Adrenal gland (tissue), 9 donors: ENCODE measurements at regions not wholly inside any gene's neighbourhood (a gene's known extent, or its start where the extent isn't known, plus 50 kb on each side); places are given as distances from the start of the nearest gene placed in this dataset.

ENCODE experiments used
- DNase-seq, 7 donors: peaks; one replicate each; pipeline ENCODE4 v3.0.0-alpha.2; 2019 to 2020
- H3K27ac ChIP-seq, 5 donors: fragments of 200-600 bp; sonication (generic) in 4 of 5; 1 replicate in 3 of 5; 2 replicates in 2 of 5; pipeline versions ENCODE4 v1.5.1 to v1.8.0; 2016 to 2020; ENCODE audit warnings: mild to moderate bottlenecking in 1 of 5
- H3K27me3 ChIP-seq: fragments of 200-600 bp; 2 replicates; pipeline ENCODE4 v1.8.0; 2021
- H3K36me3 ChIP-seq, 2 donors: fragments of 200-600 bp; replicated peaks in 1 of 2; 1 replicate in 1 of 2; 2 replicates in 1 of 2; pipeline versions ENCODE4 v1.5.1 to v1.8.0; 2018 to 2022
- H3K4me1 ChIP-seq, 2 donors: fragments of 200-600 bp; replicated peaks in 1 of 2; 1 replicate in 1 of 2; 2 replicates in 1 of 2; pipeline versions ENCODE4 v1.5.1 to v1.8.0; 2018 to 2021
- H3K4me3 ChIP-seq, 4 donors: fragments of 200-600 bp; sonication (generic) in 3 of 4; one replicate each; pipeline ENCODE4 v1.5.1; 2016 to 2018
- H3K9me3 ChIP-seq, 3 donors: fragments of 200-600 bp; sonication (generic) in 1 of 3; replicated peaks in 1 of 3; 1 replicate in 2 of 3; 2 replicates in 1 of 3; pipeline versions ENCODE4 v1.5.1 to v1.8.0; 2016 to 2021
- POLR2A ChIP-seq, 2 donors: fragments of 450-650 bp; IDR thresholded peaks; one replicate each; pipeline ENCODE4 v1.6.1; 2017; ENCODE audit warnings: antibody characterized with exemption in 2 of 2, mild to moderate bottlenecking in 2 of 2, moderate library complexity in 1 of 2
- WGBS, 4 donors: extraction: QIAGEN DNeasy Blood & Tissue Kit in 2 of 4; methylation state at CpG; one replicate each; pipeline versions ENCODE4 v1.1.5 to v1.1.7; 2013 to 2017; 5-methylcytosine and 5-hydroxymethylcytosine counted together
- intact Hi-C, 2 donors: fragments of 100-400 bp; cut with DNase I; formaldehyde crosslinking; loops; one replicate each; pipeline versions ENCODE4 v1.14.1 to v1.15.0; 2022 to 2023
- TF ChIP-seq, protein P1 (sequence below), 6 experiments: fragments of 450-650 bp in 4 of 6; fragments of 200-600 bp in 2 of 6; sonication (generic) in 1 of 6; IDR thresholded peaks; 1 replicate in 5 of 6; 2 replicates in 1 of 6; pipeline versions ENCODE4 v1.5.1 to v1.8.0; 2016 to 2021; ENCODE audit warnings: antibody characterized with exemption in 6 of 6, mild to moderate bottlenecking in 2 of 6, moderate library complexity in 1 of 6
- donor health status: healthy with polysubstance abuse.
- donor health status: Bipolar disorder and iron deficiency.
- donor health status: DM: yes; HTN: yes; CAD: no.
- donor health status: DM: no; HTN: no; CAD: no.
- donor health status: DM: no; HTN: no; CAD: no.

DNA sequence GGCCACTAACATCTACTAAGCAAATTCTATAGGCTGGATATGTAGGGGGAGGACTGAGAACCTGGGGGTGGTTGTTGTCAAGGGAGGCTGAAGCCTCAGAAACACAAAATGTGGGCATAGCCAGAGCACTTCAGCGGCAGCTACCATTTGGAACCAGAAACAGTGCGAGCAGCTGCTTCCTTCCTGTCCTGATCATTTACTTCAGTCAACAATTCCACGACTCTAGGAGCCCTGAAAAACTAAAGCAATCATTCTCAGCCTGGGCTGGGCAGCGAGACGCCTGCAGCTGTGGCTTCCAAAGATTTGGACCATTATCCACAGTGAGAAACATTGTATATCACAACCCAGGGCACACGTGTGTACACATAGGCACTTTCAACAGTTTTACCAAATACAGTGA, 93.9 kb upstream of the WSCD1 start:
- Histone ChIP-seq H3K36me3 (no peaks in the 10 kb centered on the region), H3K9me3 (no peaks in the 10 kb centered on the region), H3K27ac (no peak overlapping the region), H3K4me1 (no peaks in the 10 kb centered on the region), H3K27me3 (no peaks in the 10 kb centered on the region), H3K4me3 (no peak overlapping the region)
- intact Hi-C loops, result no loop called here
- WGBS, 4 donors, result 28 to 47% (median 36%) methylated on average over 6 of the region's 6 CpGs
- DNase-seq, result no peak
- TF ChIP-seq, protein P1, sequence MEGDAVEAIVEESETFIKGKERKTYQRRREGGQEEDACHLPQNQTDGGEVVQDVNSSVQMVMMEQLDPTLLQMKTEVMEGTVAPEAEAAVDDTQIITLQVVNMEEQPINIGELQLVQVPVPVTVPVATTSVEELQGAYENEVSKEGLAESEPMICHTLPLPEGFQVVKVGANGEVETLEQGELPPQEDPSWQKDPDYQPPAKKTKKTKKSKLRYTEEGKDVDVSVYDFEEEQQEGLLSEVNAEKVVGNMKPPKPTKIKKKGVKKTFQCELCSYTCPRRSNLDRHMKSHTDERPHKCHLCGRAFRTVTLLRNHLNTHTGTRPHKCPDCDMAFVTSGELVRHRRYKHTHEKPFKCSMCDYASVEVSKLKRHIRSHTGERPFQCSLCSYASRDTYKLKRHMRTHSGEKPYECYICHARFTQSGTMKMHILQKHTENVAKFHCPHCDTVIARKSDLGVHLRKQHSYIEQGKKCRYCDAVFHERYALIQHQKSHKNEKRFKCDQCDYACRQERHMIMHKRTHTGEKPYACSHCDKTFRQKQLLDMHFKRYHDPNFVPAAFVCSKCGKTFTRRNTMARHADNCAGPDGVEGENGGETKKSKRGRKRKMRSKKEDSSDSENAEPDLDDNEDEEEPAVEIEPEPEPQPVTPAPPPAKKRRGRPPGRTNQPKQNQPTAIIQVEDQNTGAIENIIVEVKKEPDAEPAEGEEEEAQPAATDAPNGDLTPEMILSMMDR (IDR thresholded peaks at IDR 0.05), result no peak
- TF ChIP-seq POLR2A (IDR thresholded peaks at IDR 0.05), result no peak

DNA sequence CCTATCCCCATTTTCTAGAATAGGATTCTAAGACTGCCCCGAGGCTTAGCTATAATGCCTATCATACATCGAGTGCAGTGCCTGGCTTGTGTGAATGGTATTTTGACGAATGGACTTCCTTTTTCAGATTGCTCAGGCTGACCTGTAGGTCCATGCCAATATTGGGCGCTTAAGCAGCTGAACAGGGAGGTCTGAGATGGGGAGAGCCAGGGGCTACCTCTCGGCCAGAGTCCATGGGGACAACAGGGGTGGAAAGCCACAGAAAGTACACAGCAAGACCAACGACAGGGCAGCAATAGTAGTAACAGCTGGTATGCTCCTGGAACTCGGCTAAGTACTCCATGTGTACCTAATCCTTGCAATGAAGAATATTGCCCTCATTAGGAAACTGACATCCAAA, 91.7 kb upstream of the WSCD1 start:
- no peak overlapping the region for H3K27ac ChIP-seq
- intact Hi-C loops, result no loop called here
- no peaks in the 10 kb centered on the region for H3K4me1 ChIP-seq
- TF ChIP-seq, protein P1 (IDR thresholded peaks at IDR 0.05), result no peak
- no peak for TF ChIP-seq POLR2A (IDR thresholded peaks at IDR 0.05)
- H3K36me3 ChIP-seq, result no peaks in the 10 kb centered on the region
- WGBS, 4 donors, result 64 to 77% (median 67%) methylated on average over 7 of the region's 7 CpGs
- no peaks in the 10 kb centered on the region for H3K27me3 ChIP-seq
- DNase-seq, result no peak
- H3K4me3 ChIP-seq, result no peak overlapping the region
- no peaks in the 10 kb centered on the region for H3K9me3 ChIP-seq

DNA sequence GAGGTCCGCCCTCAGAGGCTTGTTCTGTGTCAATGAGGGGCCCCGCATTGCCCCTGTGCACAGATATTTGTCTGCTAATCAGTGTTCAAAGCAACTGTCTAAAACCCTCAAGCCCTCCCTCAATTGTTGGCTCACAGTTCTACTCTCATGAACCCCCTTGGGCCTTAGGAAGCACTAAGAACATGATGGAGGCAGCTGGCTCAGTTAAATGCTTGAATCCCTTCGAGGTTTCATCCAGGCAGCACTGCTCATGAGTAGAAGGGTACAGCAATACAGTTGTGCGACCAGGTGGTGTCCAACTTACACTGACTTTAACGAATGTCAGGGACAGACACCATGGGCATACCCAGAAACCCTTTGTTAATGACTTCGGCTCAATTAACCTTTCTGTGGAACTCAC, 89.2 kb upstream of the WSCD1 start:
- WGBS, 4 donors, result 76 to 84% (median 80%) methylated on average over 4 to 6 of the region's 6 CpGs

DNA sequence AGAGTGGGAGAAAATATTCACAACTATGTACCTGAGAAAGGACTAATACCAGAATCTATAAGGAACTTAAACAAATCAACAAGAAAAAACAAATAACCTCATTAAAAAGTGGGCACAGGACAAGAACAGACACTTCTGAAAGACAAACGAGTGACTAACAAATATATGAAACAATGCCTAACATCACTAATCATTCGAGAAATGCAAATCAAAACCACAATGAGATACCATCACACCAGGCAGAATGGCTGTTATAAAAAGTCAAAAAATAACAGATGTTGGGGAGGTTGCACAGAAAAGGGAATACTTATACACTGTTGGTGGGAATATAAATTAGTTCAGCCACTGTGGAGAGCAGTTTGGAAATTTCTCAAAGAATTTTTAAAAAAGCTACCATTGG, 83.5 kb upstream of the WSCD1 start:
- H3K4me3 ChIP-seq, result no peak overlapping the region
- H3K27ac ChIP-seq, result no peak overlapping the region
- intact Hi-C loops, result no loop called here
- WGBS, 4 donors, result 76 to 85% (median 81%) methylated on average over 2 of the region's 2 CpGs
- no peaks in the 10 kb centered on the region for H3K4me1 ChIP-seq
- no peaks in the 10 kb centered on the region for H3K9me3 ChIP-seq
- H3K36me3 ChIP-seq, result no peaks in the 10 kb centered on the region
- TF ChIP-seq, protein P1 (IDR thresholded peaks at IDR 0.05), result no peak
- TF ChIP-seq POLR2A (IDR thresholded peaks at IDR 0.05), result no peak
- no peak for DNase-seq
- no peaks in the 10 kb centered on the region for H3K27me3 ChIP-seq

More for the DNA sequence above, 89.2 kb upstream of the WSCD1 start:
- Histone ChIP-seq H3K4me1 (no peaks in the 10 kb centered on the region), H3K36me3 (no peaks in the 10 kb centered on the region), H3K4me3 (no peak overlapping the region), H3K27ac (no peak overlapping the region), H3K9me3 (no peaks in the 10 kb centered on the region), H3K27me3 (no peaks in the 10 kb centered on the region)
- no peak for DNase-seq
- intact Hi-C loops, result no loop called here
- TF ChIP-seq, protein P1 (IDR thresholded peaks at IDR 0.05), result no peak
- no peak for TF ChIP-seq POLR2A (IDR thresholded peaks at IDR 0.05)
